HCT116 (cell line): ENCODE measurements at regions not wholly inside any gene's neighbourhood (a gene's known extent, or its start where the extent isn't known, plus 50 kb on each side); places are given as distances from the start of the nearest gene placed in this dataset.

ENCODE experiments used
- EZH2 ChIP-seq: fragments of 200-600 bp; sonication (generic); IDR thresholded peaks from 2 replicates; pipeline ENCODE4 v1.6.1; 2017; ENCODE audit warnings: antibody characterized with exemption, mixed run types
- EZH2phosphoT487 ChIP-seq: fragments of 200-600 bp; IDR thresholded peaks from 2 replicates; pipeline ENCODE4 v1.6.1; 2018; ENCODE audit warnings: antibody characterized with exemption, borderline replicate concordance
- FOSL1 ChIP-seq: IDR thresholded peaks from 2 replicates; pipeline ENCODE4 v1.6.1; 2012; ENCODE audit warnings: low read depth
- POLR2A ChIP-seq: IDR thresholded peaks from 2 replicates; pipeline ENCODE4 v1.7.0; 2011; ENCODE audit warnings: borderline replicate concordance; ENCODE audit not compliant: insufficient read depth, insufficient read length; ENCODE audit errors: extremely low read depth
- POLR2AphosphoS5 ChIP-seq: IDR thresholded peaks from 2 replicates; pipeline ENCODE4 v1.6.1; 2011; ENCODE audit warnings: mild to moderate bottlenecking, low read depth, low read length, moderate library complexity
- SIN3A ChIP-seq: IDR thresholded peaks from 2 replicates; pipeline ENCODE4 v1.6.1; 2012; ENCODE audit warnings: low read depth
- SP1 ChIP-seq: IDR thresholded peaks from 2 replicates; pipeline ENCODE4 v1.6.1; 2012; ENCODE audit warnings: low read depth
- TCF7L2 ChIP-seq: IDR thresholded peaks from 2 replicates; pipeline ENCODE4 v1.7.0; 2011; ENCODE audit warnings: borderline replicate concordance, inconsistent platforms; ENCODE audit not compliant: insufficient read depth, insufficient read length; ENCODE audit errors: extremely low read depth
- YY1 ChIP-seq: IDR thresholded peaks from 2 replicates; pipeline ENCODE4 v1.6.1; 2011; ENCODE audit warnings: low read length, low read depth, moderate library complexity, mild to moderate bottlenecking; ENCODE audit not compliant: insufficient replicate concordance; ENCODE audit errors: extremely low read depth
- TF ChIP-seq, protein P1 (sequence below): IDR thresholded peaks from 2 replicates; pipeline ENCODE4 v1.6.1; 2012; ENCODE audit warnings: low read depth
- TF ChIP-seq, protein P2 (sequence below), 3 experiments: fragments of 200-600 bp in 1 of 3; sonication (generic) in 1 of 3; IDR thresholded peaks in 2 of 3; conservative IDR thresholded peaks in 1 of 3; 2 replicates each; pipeline ENCODE4 v1.5.1; 2012 to 2017; ENCODE audit warnings: low read depth in 2 of 3, low read length in 2 of 3, antibody characterized with exemption in 1 of 3, borderline replicate concordance in 1 of 3, control low read depth in 1 of 3, mild to moderate bottlenecking in 1 of 3, mixed read lengths in 1 of 3, mixed run types in 1 of 3, moderate library complexity in 1 of 3; ENCODE audit not compliant: insufficient read depth in 1 of 3
- TF ChIP-seq, protein P3 (sequence below): IDR thresholded peaks from 2 replicates; pipeline ENCODE4 v1.6.1; 2012

DNA sequence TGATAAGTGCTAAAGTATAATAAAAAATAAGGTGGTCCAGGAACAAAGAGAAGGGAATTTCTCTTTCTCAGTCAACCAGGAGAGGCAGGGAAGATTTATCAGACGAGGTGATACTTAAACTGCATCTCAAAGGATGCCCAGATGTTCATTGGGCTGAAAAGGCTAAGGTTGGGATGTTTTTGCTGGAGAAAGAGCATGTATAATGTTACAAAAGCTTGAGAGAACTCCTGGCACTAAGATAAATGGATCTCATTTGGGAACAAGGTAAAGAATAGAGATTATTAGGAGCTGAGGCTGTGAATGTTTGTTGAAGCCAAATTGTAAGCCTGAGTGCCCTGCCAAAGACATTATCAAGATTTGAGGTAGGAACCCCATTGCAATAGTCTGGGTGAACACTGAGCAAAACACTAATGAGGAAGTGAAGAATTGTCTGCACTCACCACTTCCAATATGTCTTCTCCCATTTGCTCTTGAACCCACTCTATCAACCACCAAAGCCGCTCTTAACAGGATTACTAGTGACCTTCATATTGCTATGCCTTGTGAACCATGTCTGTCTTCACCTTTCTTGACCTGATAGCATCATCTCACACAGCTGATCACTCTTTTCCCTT is 149.0 kb upstream of the ARID2 start:
- TF ChIP-seq, protein P1, sequence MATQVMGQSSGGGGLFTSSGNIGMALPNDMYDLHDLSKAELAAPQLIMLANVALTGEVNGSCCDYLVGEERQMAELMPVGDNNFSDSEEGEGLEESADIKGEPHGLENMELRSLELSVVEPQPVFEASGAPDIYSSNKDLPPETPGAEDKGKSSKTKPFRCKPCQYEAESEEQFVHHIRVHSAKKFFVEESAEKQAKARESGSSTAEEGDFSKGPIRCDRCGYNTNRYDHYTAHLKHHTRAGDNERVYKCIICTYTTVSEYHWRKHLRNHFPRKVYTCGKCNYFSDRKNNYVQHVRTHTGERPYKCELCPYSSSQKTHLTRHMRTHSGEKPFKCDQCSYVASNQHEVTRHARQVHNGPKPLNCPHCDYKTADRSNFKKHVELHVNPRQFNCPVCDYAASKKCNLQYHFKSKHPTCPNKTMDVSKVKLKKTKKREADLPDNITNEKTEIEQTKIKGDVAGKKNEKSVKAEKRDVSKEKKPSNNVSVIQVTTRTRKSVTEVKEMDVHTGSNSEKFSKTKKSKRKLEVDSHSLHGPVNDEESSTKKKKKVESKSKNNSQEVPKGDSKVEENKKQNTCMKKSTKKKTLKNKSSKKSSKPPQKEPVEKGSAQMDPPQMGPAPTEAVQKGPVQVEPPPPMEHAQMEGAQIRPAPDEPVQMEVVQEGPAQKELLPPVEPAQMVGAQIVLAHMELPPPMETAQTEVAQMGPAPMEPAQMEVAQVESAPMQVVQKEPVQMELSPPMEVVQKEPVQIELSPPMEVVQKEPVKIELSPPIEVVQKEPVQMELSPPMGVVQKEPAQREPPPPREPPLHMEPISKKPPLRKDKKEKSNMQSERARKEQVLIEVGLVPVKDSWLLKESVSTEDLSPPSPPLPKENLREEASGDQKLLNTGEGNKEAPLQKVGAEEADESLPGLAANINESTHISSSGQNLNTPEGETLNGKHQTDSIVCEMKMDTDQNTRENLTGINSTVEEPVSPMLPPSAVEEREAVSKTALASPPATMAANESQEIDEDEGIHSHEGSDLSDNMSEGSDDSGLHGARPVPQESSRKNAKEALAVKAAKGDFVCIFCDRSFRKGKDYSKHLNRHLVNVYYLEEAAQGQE, result no peak
- TF ChIP-seq, protein P2, sequence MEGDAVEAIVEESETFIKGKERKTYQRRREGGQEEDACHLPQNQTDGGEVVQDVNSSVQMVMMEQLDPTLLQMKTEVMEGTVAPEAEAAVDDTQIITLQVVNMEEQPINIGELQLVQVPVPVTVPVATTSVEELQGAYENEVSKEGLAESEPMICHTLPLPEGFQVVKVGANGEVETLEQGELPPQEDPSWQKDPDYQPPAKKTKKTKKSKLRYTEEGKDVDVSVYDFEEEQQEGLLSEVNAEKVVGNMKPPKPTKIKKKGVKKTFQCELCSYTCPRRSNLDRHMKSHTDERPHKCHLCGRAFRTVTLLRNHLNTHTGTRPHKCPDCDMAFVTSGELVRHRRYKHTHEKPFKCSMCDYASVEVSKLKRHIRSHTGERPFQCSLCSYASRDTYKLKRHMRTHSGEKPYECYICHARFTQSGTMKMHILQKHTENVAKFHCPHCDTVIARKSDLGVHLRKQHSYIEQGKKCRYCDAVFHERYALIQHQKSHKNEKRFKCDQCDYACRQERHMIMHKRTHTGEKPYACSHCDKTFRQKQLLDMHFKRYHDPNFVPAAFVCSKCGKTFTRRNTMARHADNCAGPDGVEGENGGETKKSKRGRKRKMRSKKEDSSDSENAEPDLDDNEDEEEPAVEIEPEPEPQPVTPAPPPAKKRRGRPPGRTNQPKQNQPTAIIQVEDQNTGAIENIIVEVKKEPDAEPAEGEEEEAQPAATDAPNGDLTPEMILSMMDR (IDR thresholded peaks at IDR 0.05 in 2 of 3, conservative IDR thresholded peaks at IDR 0.05 in 1 of 3; ENCODE audit: borderline replicate concordance in 1 of 3, insufficient read depth in 1 of 3, low read depth in 2 of 3, low read length in 2 of 3), result no peak
- no peak for TF ChIP-seq POLR2AphosphoS5
- no peak for TF ChIP-seq EZH2phosphoT487
- TF ChIP-seq TCF7L2, result no peak
- no peak for TF ChIP-seq SIN3A
- no peak for TF ChIP-seq SP1
- TF ChIP-seq FOSL1, result no peak
- TF ChIP-seq POLR2A, result no peak
- no peak for TF ChIP-seq YY1
- TF ChIP-seq, protein P3, sequence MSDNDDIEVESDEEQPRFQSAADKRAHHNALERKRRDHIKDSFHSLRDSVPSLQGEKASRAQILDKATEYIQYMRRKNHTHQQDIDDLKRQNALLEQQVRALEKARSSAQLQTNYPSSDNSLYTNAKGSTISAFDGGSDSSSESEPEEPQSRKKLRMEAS, result no peak
- no peak for TF ChIP-seq EZH2
